IMR-90 (cell line): ENCODE measurements at regions not wholly inside any gene's neighbourhood (a gene's known extent, or its start where the extent isn't known, plus 50 kb on each side); places are given as distances from the start of the nearest gene placed in this dataset.

Experiments
- ATAC-seq: fragments of 200-7000 bp; cut with Tn5 transposase; 2 replicates; pipeline ENCODE4 v1.9.1; 2020; ENCODE audit warnings: low read depth, mild to moderate bottlenecking, moderate library complexity
- BruUV-seq: library from RNA; stranded (reverse); fragments of 400-500 nt; replicated peaks from 2 replicates; lab custom pipeline; 2021; lab: Mats Ljungman, UMichigan
- CTCF ChIA-PET: fragments of 300-600 bp; formaldehyde crosslinking; extraction: SDS; loops from one replicate; lab custom pipeline; 2021; ENCODE audit warnings: antibody characterized with exemption; lab: Yijun Ruan, JAX
- POLR2A ChIA-PET: fragments of 300-600 bp; sonication (Branson Sonifier 250); formaldehyde crosslinking; loops from one replicate; lab custom pipeline; 2022; ENCODE audit warnings: antibody characterized with exemption; ENCODE audit not compliant: unreplicated experiment; lab: Charles Lee
- DNase-seq: peaks from one replicate; pipeline ENCODE4 v3.0.0; 2013
- H2AFZ ChIP-seq: replicated peaks from 2 replicates; pipeline ENCODE3; 2013; ENCODE audit warnings: low read length, mild to moderate bottlenecking; ENCODE audit not compliant: poor library complexity
- H2AK5ac ChIP-seq: 2 replicates; pipeline ENCODE4 v1.6.1; 2013; ENCODE audit warnings: low read depth, low read length, inconsistent platforms
- H2AK9ac ChIP-seq: replicated peaks from 2 replicates; pipeline ENCODE3; 2013; ENCODE audit warnings: mild to moderate bottlenecking, low read depth, low read length, moderate library complexity; ENCODE audit not compliant: poor library complexity
- H2BK120ac ChIP-seq: 2 replicates; pipeline ENCODE4 v1.6.1; 2013; ENCODE audit warnings: low read depth, low read length, inconsistent platforms
- H2BK15ac ChIP-seq: 3 replicates; pipeline ENCODE4 v1.6.1; 2013; ENCODE audit warnings: low read depth, low read length, inconsistent platforms
- H2BK20ac ChIP-seq: 2 replicates; pipeline ENCODE4 v1.6.1; 2013; ENCODE audit warnings: low read depth, mild to moderate bottlenecking, inconsistent platforms, low read length, moderate library complexity
- H2BK5ac ChIP-seq: 2 replicates; pipeline ENCODE4 v1.6.1; 2013; ENCODE audit warnings: mild to moderate bottlenecking, low read depth, low read length, inconsistent platforms; ENCODE audit not compliant: poor library complexity, severe bottlenecking
- H3K14ac ChIP-seq: replicated peaks from 2 replicates; pipeline ENCODE4 v1.6.1; 2013; ENCODE audit warnings: low read depth, low read length, inconsistent platforms
- H3K18ac ChIP-seq: 2 replicates; pipeline ENCODE4 v1.6.1; 2013; ENCODE audit warnings: low read depth, low read length, control low read depth
- H3K23ac ChIP-seq: 2 replicates; pipeline ENCODE4 v1.6.1; 2013; ENCODE audit warnings: low read depth, low read length, inconsistent platforms
- H3K27ac ChIP-seq: 2 replicates; pipeline ENCODE4 v1.5.1; 2013; ENCODE audit warnings: mild to moderate bottlenecking, control low read depth, low read length; ENCODE audit not compliant: insufficient read depth
- H3K27me3 ChIP-seq: 2 replicates; pipeline ENCODE4 v1.6.1; 2013; ENCODE audit warnings: low read length; ENCODE audit not compliant: control insufficient read depth, insufficient read depth
- H3K36me3 ChIP-seq: 2 replicates; pipeline ENCODE4 v1.6.1; 2013; ENCODE audit warnings: low read length, mixed read lengths; ENCODE audit not compliant: control insufficient read depth, insufficient read depth
- H3K4ac ChIP-seq: 2 replicates; pipeline ENCODE4 v1.6.1; 2013; ENCODE audit warnings: low read depth, low read length, inconsistent platforms
- H3K4me1 ChIP-seq: 2 replicates; pipeline ENCODE4 v1.6.1; 2013; ENCODE audit warnings: low read length, mixed read lengths; ENCODE audit not compliant: control insufficient read depth, insufficient read depth
- H3K4me2 ChIP-seq: 2 replicates; pipeline ENCODE4 v1.6.1; 2013; ENCODE audit warnings: low read depth, mild to moderate bottlenecking, control low read depth, low read length, moderate library complexity
- H3K4me3 ChIP-seq: 2 replicates; pipeline ENCODE4 v1.5.1; 2013; ENCODE audit warnings: low read depth, mild to moderate bottlenecking, control low read depth, low read length, moderate library complexity; ENCODE audit not compliant: insufficient read depth
- H3K56ac ChIP-seq: 2 replicates; pipeline ENCODE4 v1.6.1; 2013; ENCODE audit warnings: low read length, inconsistent platforms; ENCODE audit not compliant: insufficient read depth; ENCODE audit errors: extremely low read depth
- H3K79me1 ChIP-seq, 2 experiments: 2 replicates each; pipeline ENCODE4 v1.6.1; 2013; ENCODE audit warnings: low read length in 2 of 2, inconsistent platforms in 1 of 2, low read depth in 1 of 2
- H3K9ac ChIP-seq: 2 replicates; pipeline ENCODE4 v1.6.1; 2013; ENCODE audit warnings: low read depth, low read length, control low read depth
- H3K9me1 ChIP-seq: 2 replicates; pipeline ENCODE4 v1.6.1; 2013; ENCODE audit warnings: low read length, inconsistent platforms; ENCODE audit not compliant: insufficient read depth
- H3K9me3 ChIP-seq: 2 replicates; pipeline ENCODE4 v1.6.1; 2013; ENCODE audit warnings: low read length; ENCODE audit not compliant: control insufficient read depth, insufficient read depth
- H4K20me1 ChIP-seq: 2 replicates; pipeline ENCODE4 v1.6.1; 2013; ENCODE audit warnings: low read length, inconsistent platforms; ENCODE audit not compliant: insufficient read depth
- H4K5ac ChIP-seq: 2 replicates; pipeline ENCODE4 v1.6.1; 2013; ENCODE audit warnings: mild to moderate bottlenecking, low read depth, low read length, control low read depth
- H4K8ac ChIP-seq, 2 experiments: 2 replicates each; pipeline ENCODE4 v1.6.1; 2013; ENCODE audit warnings: low read depth in 2 of 2, low read length in 2 of 2, control low read depth in 1 of 2, inconsistent platforms in 1 of 2
- H4K91ac ChIP-seq: 2 replicates; pipeline ENCODE4 v1.6.1; 2013; ENCODE audit warnings: low read depth, low read length, inconsistent platforms; ENCODE audit not compliant: insufficient read depth
- CEBPB ChIP-seq: IDR thresholded peaks from 2 replicates; pipeline ENCODE4 v1.6.1; 2012; ENCODE audit warnings: low read depth, low read length, improper control_type of control experiment
- MXI1 ChIP-seq: IDR thresholded peaks from 2 replicates; pipeline ENCODE4 v1.6.1; 2012; ENCODE audit warnings: low read depth, mild to moderate bottlenecking, low read length, moderate library complexity, borderline replicate concordance
- WGBS, 2 experiments: methylation state at CpG; one replicate each; pipeline versions ENCODE4 v1.1.5 to v1.1.7; 2013; ENCODE audit warnings: missing lambda C conversion rate in 2 of 2; ENCODE audit not compliant: insufficient read length in 1 of 2; ENCODE audit errors: extremely low coverage in 2 of 2; 5-methylcytosine and 5-hydroxymethylcytosine counted together
- dilution Hi-C: fragments of 300-500 bp; cut with HindIII; formaldehyde crosslinking; loops from one replicate; pipeline ENCODE4 v1.14.3; 2018; ENCODE audit warnings: low sequenced_read_pairs; ENCODE audit not compliant: unreplicated experiment
- in situ Hi-C: fragments of 300-500 bp; cut with MboI; formaldehyde crosslinking; loops from 3 replicates; pipeline ENCODE4 v1.14.3; 2019; ENCODE audit warnings: low sequenced_read_pairs, inconsistent platforms, mixed read lengths
- intact Hi-C: fragments of 100-400 bp; cut with micrococcal nuclease; formaldehyde crosslinking; loops from 2 replicates; pipeline ENCODE4 v1.10.0; 2022

DNA sequence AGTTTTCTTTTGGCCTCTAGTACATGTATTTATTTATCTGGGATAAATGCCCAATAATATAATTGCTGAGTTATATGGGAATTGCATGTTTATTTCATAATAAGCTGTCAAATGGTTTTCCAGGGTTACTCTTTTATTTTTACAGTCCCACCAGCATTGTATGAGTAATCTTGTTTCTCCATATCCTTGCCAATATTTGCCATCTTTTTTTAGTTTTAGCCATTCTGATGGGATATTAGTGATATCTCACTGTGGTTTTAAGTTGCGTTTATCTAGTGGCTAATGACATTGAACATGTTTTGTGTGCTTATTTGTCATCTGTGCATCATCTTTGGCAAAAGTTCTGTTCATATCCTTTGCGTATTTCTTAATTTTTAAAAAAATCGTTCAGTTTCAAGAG lies 372.8 kb upstream of the CCDC179 start:
- Histone ChIP-seq H2AK5ac (no peak overlapping the region), H2BK15ac (no peak overlapping the region), H4K5ac (no peak overlapping the region), H3K14ac (no peak overlapping the region), H3K4ac (no peak overlapping the region), H2AK9ac (no peak overlapping the region), H3K4me2 (no peak overlapping the region), H2BK20ac (no peak overlapping the region), H3K18ac (no peak overlapping the region), H3K56ac (no peak overlapping the region), H2AFZ (no peak overlapping the region), H3K79me1 (no peaks in the 10 kb centered on the region), H2BK120ac (peak overlapping the region; percentile 24; the same call in 1 of the 2 replicates), H4K8ac (no peak overlapping the region), H3K27ac (no peak overlapping the region), H4K91ac (no peak overlapping the region), H3K4me1 (no peaks in the 10 kb centered on the region; the same call in 1 of the 2 replicates), H3K27me3 (no peaks in the 10 kb centered on the region), H3K9me3 (no peaks in the 10 kb centered on the region), H3K9me1 (no peaks in the 10 kb centered on the region), H3K4me3 (no peak overlapping the region), H2BK5ac (no peak overlapping the region), H3K36me3 (no peaks in the 10 kb centered on the region), H4K20me1 (no peaks in the 10 kb centered on the region), H3K23ac (no peak overlapping the region), H3K9ac (no peak overlapping the region)
- no TSS peak for BruUV-seq
- ATAC-seq (peak; percentile 40; the same call in 1 of the 2 replicates), DNase-seq (peak; percentile 76)
- TF ChIP-seq CEBPB (0 out of 2 replicates have a peak, but pooled peaks have one; percentile 7), MXI1 (no peak)
- in situ Hi-C loops (no loop called here), dilution Hi-C loops (no loop called here), intact Hi-C loops (no loop called here)
- ChIA-PET POLR2A (no interaction called here), CTCF (no interaction called here)
- WGBS, 2 experiments, result no CpG with 5 or more reads among the region's 3 CpGs
